HS-27A (cell line): ENCODE measurements at regions not wholly inside any gene's neighbourhood (a gene's known extent, or its start where the extent isn't known, plus 50 kb on each side); places are given as distances from the start of the nearest gene placed in this dataset.
A peak's percentile ranks its signal among the peaks of the same experiment; 100 is the strongest.

Experiments used
- DNase-seq: peaks from one replicate; pipeline ENCODE4 v3.0.0-alpha.2; 2012; ENCODE audit warnings: low read depth, missing footprints

DNA sequence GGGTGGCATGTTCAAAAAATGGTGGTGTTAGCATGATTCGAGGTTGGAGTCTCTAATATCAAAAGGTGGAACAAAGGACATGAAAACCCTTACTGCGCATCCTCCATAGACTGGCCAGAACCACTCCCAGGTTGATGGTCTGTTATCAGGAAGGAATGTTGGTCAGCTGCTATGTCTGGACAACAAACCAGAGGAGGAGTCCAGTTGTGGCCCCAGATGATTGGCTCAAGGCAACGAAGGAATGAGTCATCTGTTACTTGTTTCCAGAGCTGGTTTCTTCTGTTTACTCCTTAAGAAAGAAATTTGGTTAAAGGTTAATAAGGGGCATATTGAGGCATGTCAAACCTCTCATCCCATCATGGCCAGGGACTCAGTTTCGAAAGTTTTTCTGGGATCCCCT lies 56.8 kb upstream of the GRIA4 start:
- DNase-seq = no peak

GRCh38 chr11:105548359-105548758 lies 61.5 kb upstream of the GRIA4 start:
- no peak for DNase-seq

- DNase-seq = no peak
Observed at GRCh38 chr11:105538588-105538987, 71.3 kb upstream of the GRIA4 start.

DNA sequence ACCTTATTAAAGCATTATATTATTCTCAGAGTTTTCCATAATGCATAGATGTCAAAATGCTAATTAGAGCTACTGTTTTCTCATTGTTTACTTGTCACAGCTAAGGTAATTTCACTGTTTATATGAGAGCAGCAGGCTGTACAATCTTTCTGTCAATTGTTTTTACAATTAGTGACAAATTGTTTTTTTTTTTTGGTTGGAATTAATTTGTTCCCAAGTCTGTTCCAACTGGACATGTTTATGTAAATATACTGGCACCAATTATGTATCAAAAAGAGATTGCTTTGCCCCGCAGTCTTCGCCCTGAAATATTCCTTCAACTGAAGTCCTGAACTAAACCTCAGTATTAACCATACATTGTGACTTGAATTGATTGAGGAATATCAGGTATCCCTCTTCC lies 72.3 kb upstream of the GRIA4 start:
- DNase-seq = no peak

- DNase-seq = no peak
Observed at GRCh38 chr11:105524286-105524685, 85.6 kb upstream of the GRIA4 start.

- no peak for DNase-seq
Observed at GRCh38 chr11:105520706-105521345, 89.0 kb upstream of the GRIA4 start.

GRCh38 chr11:105507496-105508254 lies 102.2 kb upstream of the GRIA4 start:
- no peak for DNase-seq

DNA sequence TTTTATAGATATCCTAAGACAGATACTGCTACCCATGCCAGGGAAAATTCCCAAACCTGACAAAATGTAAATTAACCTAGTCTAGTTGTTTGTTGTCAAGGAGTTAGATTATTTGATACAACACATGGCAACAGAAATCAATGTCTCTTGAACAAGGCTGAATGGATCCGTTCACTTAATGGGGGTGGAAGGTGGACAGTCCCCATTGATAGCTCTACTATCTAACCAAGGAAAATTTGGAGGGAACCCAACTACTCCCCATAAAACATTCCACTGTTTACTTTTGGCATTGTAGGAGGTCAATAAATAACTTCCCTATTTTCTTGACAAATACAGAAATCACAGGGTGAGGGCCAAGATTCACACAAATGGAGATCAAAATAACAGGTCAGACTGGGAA lies 117.9 kb upstream of the GRIA4 start:
- no peak for DNase-seq

- DNase-seq = no peak
Observed at GRCh38 chr11:105491394-105491793, 118.5 kb upstream of the GRIA4 start.

DNA sequence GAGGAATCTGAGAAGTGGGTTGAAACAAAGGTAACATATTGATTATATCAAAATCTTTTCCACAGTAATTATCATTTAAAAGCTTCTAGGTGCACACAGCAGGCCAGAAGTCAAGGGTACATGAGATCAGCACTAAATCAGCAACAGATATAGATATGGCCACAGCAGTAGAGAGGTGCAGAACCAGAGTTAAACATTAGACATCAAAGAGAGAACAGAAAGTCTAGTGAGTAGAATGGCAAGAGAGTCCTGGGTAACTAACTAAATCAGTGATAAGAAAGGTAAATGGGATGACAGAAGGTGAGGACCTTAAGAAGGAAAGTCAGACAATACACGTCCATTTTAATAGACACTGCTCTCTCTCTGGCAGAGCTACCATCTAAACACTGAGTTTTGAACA lies 119.5 kb upstream of the GRIA4 start:
- DNase-seq = no peak

DNA sequence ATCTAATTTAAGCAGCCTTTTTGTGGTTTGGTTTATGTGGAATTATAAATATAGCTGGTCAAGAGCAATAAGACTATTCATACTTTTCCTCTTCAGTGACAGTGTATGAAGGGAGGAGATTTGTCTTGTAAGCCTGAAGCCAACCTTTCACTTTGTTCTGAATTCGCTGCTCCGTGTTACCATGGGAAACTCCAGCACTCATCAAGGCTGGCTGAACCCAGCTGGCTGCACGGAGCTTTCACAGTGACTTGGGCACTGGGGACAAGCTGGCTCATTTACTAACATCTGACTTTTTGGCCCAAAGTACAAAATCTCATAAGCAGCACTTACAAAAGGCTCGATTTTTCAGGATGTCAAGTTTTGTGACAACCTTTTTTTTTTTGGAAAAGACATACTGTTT lies 120.4 kb upstream of the GRIA4 start:
- DNase-seq = no peak

GRCh38 chr11:105486929-105487328 lies 122.9 kb upstream of the GRIA4 start:
- DNase-seq = no peak

DNA sequence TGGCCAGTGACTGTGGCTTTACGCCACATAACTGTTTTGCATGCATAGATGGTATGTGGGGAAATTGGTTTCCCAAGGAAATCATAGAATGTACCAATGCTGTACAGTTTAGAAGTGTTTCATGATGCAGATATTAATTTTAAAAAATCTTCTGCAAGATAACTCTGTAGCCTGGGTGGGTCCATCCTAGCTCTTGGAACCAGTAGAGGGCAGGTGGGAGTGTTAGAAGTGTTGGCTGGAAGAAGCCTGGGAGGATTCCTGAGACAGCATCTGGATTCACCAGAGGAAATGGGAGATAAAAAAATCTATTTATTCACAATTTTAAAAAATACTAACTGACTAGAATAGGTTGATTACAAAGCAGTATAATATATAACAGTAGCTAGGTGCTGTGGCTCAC lies 139.9 kb upstream of the GRIA4 start:
- DNase-seq = no peak

- no peak for DNase-seq
Observed at GRCh38 chr11:105468154-105468553, 141.7 kb upstream of the GRIA4 start.

DNA sequence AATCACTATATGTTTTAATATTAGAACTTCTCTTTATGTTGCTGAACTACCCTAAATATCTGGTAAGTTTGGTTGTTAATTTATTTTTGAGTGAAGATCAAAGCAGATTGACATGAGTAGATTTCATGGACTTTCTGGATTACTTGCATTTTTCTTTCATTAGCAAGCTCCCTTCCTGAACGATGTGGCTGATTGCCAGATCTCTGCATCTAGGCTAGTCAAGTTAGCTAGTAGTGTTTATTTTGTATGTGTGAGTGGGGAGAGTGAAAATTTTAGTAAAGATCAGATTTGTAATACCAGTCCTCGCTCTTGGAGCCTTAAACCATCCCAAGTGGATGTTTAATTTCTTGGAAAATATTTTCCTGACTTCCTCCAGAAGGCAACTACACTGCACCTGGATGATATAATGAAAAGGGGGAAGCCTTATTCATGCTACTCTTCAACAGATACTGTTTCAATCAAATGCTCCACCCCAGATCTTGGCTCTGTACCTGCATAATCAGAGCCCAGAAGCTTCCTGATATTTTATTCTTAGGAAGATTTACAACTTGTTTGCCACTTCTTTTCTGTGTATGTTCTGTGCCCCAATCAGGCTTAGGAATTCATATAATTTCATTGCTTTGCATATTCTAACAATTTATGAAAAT lies 143.2 kb upstream of the GRIA4 start:
- peak; percentile 40 for DNase-seq

DNA sequence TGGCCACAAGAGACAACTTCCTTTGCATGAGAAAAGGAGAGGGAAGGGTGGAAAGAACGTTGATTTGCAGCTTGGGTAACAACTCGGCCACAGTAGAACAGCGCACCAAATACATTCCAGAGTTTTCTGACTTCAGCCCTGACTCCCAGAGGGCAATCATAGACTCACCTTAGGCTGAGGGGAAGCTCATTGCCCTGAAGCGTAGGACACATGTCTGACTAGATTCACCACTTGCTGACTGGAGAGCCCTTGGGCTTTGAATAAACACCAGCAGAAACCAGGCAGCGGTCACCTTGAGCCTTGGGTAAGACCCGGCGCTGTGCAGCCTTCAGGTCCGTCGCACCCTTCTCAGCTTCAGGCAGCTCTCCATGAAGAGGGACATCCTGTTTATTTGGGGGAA lies 151.8 kb upstream of the GRIA4 start:
- DNase-seq = no peak

GRCh38 chr11:105456950-105457349 lies 152.9 kb upstream of the GRIA4 start:
- DNase-seq = no peak

DNA sequence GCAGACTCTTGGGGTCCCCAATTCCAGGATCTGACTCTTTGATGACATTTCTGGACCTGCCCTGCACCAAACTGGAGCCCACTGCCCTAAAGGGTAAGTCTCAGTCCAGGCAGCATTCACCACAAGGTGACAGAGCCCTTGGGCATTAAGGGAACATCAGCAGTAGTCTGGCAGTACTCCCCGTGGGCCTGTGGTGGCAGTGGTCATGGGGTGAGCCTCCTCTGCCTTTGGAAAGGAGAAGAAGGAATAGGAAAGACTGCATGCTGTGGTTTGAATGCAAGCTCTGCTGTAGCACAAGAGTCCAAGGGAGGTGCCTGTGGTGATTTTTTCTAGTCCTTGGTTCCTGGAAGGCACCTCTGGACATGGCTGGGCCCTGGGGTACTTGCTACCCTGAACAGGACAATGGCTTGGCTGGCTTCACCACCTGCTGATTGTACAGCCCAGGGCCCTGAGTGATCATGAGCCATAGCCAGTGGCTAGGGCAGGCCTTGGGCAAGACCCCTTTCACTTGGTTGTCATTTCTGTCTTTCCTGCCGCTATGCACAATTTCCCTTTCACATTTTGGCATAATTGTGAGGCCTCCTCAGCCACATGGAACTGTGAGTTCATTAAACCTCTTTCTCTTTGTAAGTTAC lies 160.7 kb upstream of the GRIA4 start:
- no peak for DNase-seq

DNA sequence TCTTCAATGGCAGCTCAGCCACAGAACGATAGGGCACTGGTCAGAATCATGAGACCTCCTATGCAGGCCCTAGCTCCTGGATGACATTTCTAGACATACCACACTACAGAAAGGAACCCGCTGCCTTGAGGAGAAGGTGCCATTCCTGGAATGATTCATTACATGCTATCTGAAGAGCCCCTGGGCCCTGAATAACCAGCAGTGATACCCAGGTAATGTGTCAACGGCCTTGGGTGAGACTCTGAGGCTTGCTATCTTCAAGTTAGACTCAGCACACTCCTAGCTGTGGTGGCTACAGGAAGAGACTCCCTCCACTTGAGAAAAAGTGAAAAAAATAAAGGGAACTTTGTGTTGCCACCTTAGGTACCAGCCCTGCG lies 161.2 kb upstream of the GRIA4 start:
- no peak for DNase-seq

DNA sequence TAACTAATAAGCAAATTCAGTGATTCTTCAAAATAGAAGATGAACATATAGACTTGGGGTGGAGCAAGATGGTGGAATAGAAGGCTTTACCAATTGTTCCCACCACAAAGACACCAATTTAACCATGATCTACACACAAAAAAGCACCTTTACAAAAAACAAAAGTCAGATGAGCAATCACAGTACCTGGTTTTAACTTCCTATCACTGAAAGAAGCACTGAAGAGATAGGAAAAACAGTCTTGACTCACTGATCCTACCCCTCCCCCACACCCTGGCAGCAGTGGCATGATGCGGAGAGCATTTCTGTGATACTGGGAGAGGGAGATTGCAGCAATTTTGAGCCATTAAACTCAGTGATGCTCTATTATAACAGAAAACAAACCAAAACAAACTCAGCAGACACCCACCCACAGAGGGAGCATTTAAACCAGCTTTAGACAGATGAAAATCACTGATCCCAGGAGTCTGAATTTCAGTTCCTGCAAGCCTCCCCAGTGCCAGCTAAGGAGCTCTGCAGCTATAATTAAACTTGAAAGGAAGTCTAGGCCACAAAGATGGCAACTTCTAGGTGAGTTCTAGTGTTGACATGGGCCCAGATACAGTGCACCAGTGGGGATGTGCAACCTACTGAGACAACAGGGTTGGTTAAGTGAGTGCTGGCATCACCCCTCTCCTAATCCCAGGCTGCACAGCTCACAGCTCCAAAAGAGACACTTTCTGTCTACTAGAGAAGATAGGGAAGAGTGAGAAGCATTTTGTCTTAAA lies 161.8 kb upstream of the GRIA4 start:
- DNase-seq = no peak

GRCh38 chr11:105443623-105444022 lies 166.2 kb upstream of the GRIA4 start:
- no peak for DNase-seq
